ENCODE measurements at regions not wholly inside any gene's neighbourhood (a gene's known extent, or its start where the extent isn't known, plus 50 kb on each side); places are given as distances from the start of the nearest gene placed in this dataset.
A peak's percentile ranks its signal among the peaks of the same experiment; 100 is the strongest.

DNA sequence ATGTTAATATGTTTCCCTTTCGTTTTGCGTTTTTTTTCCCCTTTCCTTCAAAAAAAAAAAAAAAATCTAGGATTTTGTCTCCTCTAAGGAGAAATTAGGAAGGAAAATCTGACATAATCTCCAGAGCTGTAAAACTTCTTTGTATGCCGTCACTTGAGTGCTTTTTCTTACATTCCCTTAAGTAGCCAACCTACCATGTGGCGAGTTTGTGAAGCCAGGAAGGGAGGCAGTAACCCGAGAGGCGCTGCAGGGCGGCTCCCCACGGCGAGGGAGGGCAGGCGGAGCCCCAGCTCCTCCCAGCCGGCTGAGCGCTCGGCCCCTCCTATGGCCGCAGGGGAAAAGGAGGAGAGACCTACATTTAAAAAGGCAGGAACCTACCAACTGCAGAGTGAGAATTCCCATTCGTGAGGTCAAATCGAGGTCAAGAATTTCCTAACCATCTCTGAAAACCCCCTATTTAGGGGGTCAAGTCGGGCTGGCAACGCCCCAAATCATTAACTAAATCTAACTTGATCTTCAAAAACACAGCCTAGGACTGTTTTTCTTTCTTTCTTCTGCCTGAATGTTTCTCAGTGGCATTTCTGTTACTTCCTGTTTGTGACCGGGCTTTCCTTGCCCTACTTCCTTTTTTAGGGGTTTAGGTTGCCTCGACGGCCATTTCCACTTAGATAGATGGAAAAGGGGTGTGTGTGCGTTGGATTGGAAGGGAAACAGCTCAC is 345.1 kb upstream of the KLF3 start:
- Histone ChIP-seq H3K27ac (ENCODE audit: low read depth, low read length) (peak overlapping the region; percentile 52), H3K79me2 (ENCODE audit: insufficient read depth, low read length) (no peaks in the 10 kb centered on the region), H3K4me3 (ENCODE audit: insufficient read depth, low read length, poor library complexity, severe bottlenecking) (peak overlapping the region; percentile 16), H2AFZ (ENCODE audit: low read depth, low read length, severe bottlenecking) (peak overlapping the region; percentile 92), H4K20me1 (ENCODE audit: low read depth, low read length) (no peaks in the 10 kb centered on the region), H3K4me2 (ENCODE audit: low read depth, low read length, poor library complexity, severe bottlenecking) (peak overlapping the region; percentile 60), H3F3A (ENCODE audit: insufficient read depth) (peaks cover 8% of the 10 kb centered on the region; the same call in 1 of the 2 replicates), H3K9me2 (replicated peaks; ENCODE audit: insufficient read depth, low read length) (no peaks in the 10 kb centered on the region), H3K9me3 (ENCODE audit: insufficient read depth, low read length) (no peaks in the 10 kb centered on the region), H3K27me3 (ENCODE audit: low read length) (no peaks in the 10 kb centered on the region), H3K36me3 (ENCODE audit: low read length) (no peaks in the 10 kb centered on the region), H3K9ac (ENCODE audit: low read length) (peak overlapping the region; percentile 30; the same call in 1 of the 2 replicates)
- TF ChIP-seq EZH2phosphoT487 (conservative IDR thresholded peaks at IDR 0.05; ENCODE audit: low read length): no peak
- TF ChIP-seq, protein P1, sequence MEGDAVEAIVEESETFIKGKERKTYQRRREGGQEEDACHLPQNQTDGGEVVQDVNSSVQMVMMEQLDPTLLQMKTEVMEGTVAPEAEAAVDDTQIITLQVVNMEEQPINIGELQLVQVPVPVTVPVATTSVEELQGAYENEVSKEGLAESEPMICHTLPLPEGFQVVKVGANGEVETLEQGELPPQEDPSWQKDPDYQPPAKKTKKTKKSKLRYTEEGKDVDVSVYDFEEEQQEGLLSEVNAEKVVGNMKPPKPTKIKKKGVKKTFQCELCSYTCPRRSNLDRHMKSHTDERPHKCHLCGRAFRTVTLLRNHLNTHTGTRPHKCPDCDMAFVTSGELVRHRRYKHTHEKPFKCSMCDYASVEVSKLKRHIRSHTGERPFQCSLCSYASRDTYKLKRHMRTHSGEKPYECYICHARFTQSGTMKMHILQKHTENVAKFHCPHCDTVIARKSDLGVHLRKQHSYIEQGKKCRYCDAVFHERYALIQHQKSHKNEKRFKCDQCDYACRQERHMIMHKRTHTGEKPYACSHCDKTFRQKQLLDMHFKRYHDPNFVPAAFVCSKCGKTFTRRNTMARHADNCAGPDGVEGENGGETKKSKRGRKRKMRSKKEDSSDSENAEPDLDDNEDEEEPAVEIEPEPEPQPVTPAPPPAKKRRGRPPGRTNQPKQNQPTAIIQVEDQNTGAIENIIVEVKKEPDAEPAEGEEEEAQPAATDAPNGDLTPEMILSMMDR (IDR thresholded peaks at IDR 0.05; ENCODE audit: insufficient read depth, low read length, poor library complexity, severe bottlenecking): no peak

DNA sequence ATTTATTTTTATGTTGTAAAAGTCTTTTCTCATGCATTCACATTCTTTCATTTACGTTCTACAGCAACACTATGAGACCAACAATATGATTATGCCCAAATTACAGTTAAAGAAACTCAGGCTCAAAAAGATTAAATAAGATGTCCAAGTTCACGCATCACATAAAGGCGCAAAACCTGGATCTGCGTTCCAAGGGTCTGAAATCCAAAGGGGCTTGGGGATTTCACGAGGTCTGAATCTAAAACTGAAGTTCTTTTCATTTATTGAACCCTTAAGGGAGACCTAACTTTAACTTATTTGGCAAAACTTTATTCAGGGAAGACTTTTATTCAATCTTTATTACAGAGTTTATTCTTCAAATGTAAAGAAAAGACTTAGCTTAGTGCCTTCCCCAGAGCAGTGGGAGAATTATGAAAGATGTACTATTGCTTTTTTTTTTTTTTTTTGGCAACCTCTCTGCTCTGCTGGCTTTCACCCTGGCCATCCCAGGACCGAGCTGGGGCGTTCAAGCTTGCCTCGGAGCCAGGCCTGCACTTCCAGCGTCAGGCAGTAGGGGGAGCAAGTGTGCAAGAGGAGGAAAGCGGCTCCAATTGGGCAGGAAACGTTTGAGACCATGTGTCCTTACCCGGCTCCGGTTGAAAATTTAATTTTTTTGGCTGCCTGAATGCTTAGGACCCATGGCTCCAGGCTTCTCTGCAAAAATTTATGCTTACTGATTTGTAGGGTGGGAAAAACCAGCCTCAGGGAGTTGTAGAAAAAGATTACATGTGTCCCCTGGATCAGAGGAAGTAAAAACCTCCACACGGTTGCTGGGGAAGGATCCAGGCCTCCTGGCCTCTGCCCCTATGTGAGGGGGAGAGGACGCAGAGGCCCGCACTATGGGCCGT is 344.3 kb upstream of the KLF3 start:
- TF ChIP-seq, protein P1 (IDR thresholded peaks at IDR 0.05; ENCODE audit: insufficient read depth, low read length, poor library complexity, severe bottlenecking): peak; percentile 92
- TF ChIP-seq EZH2phosphoT487 (conservative IDR thresholded peaks at IDR 0.05; ENCODE audit: low read length): no peak

DNA sequence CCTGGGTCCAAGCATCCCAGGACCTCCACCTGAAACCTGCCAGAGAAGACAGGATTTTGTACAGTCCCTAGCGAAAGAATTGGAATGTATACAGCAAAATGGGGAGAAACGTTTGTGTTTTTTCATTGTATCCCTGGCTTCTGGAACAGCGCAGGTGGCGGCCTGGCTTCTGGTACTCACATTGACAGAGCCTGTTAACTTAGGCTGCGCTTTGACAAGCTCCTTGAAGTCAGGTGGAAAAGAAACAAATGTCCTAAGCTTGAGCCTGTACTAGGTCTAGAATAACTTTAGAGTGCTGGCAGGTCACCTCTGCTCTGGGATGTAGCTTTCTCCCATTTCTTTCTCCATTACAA is 343.7 kb upstream of the KLF3 start:
- Histone ChIP-seq H3K4me3 (ENCODE audit: insufficient read depth, low read length, poor library complexity, severe bottlenecking) (no peak overlapping the region), H4K20me1 (ENCODE audit: low read depth, low read length) (no peaks in the 10 kb centered on the region), H3K9ac (ENCODE audit: low read length) (no peak overlapping the region), H3K4me2 (ENCODE audit: low read depth, low read length, poor library complexity, severe bottlenecking) (no peak overlapping the region), H3K9me2 (replicated peaks; ENCODE audit: insufficient read depth, low read length) (no peaks in the 10 kb centered on the region), H3F3A (ENCODE audit: insufficient read depth) (peaks cover 8% of the 10 kb centered on the region; the same call in 1 of the 2 replicates), H3K27me3 (ENCODE audit: low read length) (no peaks in the 10 kb centered on the region), H3K9me3 (ENCODE audit: insufficient read depth, low read length) (no peaks in the 10 kb centered on the region), H2AFZ (ENCODE audit: low read depth, low read length, severe bottlenecking) (no peak overlapping the region), H3K36me3 (ENCODE audit: low read length) (no peaks in the 10 kb centered on the region), H3K27ac (ENCODE audit: low read depth, low read length) (no peak overlapping the region), H3K79me2 (ENCODE audit: insufficient read depth, low read length) (no peaks in the 10 kb centered on the region)
- TF ChIP-seq, protein P1 (IDR thresholded peaks at IDR 0.05; ENCODE audit: insufficient read depth, low read length, poor library complexity, severe bottlenecking): no peak
- no peak for TF ChIP-seq EZH2phosphoT487 (conservative IDR thresholded peaks at IDR 0.05; ENCODE audit: low read length)

More for the DNA sequence above, 344.3 kb upstream of the KLF3 start:
- Histone ChIP-seq H3K9ac (ENCODE audit: low read length) (peak overlapping the region; percentile 30; the same call in 1 of the 2 replicates), H3K36me3 (ENCODE audit: low read length) (no peaks in the 10 kb centered on the region), H2AFZ (ENCODE audit: low read depth, low read length, severe bottlenecking) (peak overlapping the region; percentile 92), H3K79me2 (ENCODE audit: insufficient read depth, low read length) (no peaks in the 10 kb centered on the region), H3K27ac (ENCODE audit: low read depth, low read length) (peak overlapping the region; percentile 52), H3K4me3 (ENCODE audit: insufficient read depth, low read length, poor library complexity, severe bottlenecking) (no peak overlapping the region), H3K9me3 (ENCODE audit: insufficient read depth, low read length) (no peaks in the 10 kb centered on the region), H3K4me2 (ENCODE audit: low read depth, low read length, poor library complexity, severe bottlenecking) (peak overlapping the region; percentile 60), H3K27me3 (ENCODE audit: low read length) (no peaks in the 10 kb centered on the region), H3F3A (ENCODE audit: insufficient read depth) (peaks cover 8% of the 10 kb centered on the region; the same call in 1 of the 2 replicates), H4K20me1 (ENCODE audit: low read depth, low read length) (no peaks in the 10 kb centered on the region), H3K9me2 (replicated peaks; ENCODE audit: insufficient read depth, low read length) (no peaks in the 10 kb centered on the region)

Measured in SU-DHL-6 (cell line).